WERI-Rb-1 (cell line): ENCODE measurements at regions not wholly inside any gene's neighbourhood (a gene's known extent, or its start where the extent isn't known, plus 50 kb on each side); places are given as distances from the start of the nearest gene placed in this dataset.

Experiments
- DNase-seq: peaks from one replicate; pipeline ENCODE4 v3.0.0-alpha.2; 2020
- H3K27ac ChIP-seq: fragments of 250-450 bp; sonication (Bioruptor Pico); 2 replicates; pipeline ENCODE4 v1.5.1; 2020; ENCODE audit warnings: mild to moderate bottlenecking, moderate library complexity
- H3K27me3 ChIP-seq: fragments of 250-450 bp; sonication (Bioruptor Pico); 2 replicates; pipeline ENCODE4 v1.5.1; 2021; ENCODE audit warnings: mild to moderate bottlenecking, low read depth, moderate library complexity; ENCODE audit not compliant: insufficient read depth, severe bottlenecking
- H3K36me3 ChIP-seq: fragments of 250-450 bp; sonication (Bioruptor Pico); 2 replicates; pipeline ENCODE4 v1.5.1; 2020; ENCODE audit warnings: mild to moderate bottlenecking, moderate library complexity
- H3K4me3 ChIP-seq: 2 replicates; pipeline ENCODE4 v1.5.1; 2011; ENCODE audit warnings: low read depth, mild to moderate bottlenecking, control low read depth, low read length
- H3K9me3 ChIP-seq: fragments of 250-450 bp; sonication (Bioruptor Pico); 2 replicates; pipeline ENCODE4 v1.5.1; 2021; ENCODE audit warnings: mild to moderate bottlenecking, moderate library complexity; ENCODE audit not compliant: severe bottlenecking
- TF ChIP-seq, protein P1 (sequence below): IDR thresholded peaks from 2 replicates; pipeline ENCODE4 v1.5.1; 2011; ENCODE audit warnings: low read depth, mild to moderate bottlenecking, control low read depth, inconsistent platforms, low read length

DNA sequence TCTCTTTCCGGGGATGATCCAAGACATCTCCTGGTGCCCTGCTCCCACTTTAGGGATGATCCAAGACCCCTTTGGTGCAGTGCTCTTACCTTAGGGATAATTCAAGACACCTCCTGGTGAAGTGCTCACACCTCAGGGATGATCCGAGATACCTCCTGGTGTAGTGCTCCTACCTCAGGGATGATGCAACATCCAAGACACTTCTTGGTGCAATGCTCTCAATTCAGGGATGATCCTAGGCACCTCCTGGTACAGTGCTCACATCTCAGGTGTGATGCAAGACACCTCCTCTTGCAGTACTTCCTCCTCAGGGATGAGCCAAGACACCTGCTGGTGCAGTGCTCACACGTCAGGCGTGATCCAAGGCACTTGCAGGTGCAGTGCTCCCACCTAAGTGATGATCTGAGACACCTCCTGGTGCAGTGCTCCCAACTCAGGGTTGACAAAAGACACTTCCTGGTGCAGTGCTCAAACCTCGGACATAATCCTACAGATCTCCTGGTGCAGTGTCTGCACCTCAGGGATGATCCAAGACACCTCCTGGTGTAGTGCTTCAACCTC is 122.3 kb downstream of the ASB1 start:
- peaks cover 48% of the 10 kb centered on the region for H3K27me3 ChIP-seq
- TF ChIP-seq, protein P1, sequence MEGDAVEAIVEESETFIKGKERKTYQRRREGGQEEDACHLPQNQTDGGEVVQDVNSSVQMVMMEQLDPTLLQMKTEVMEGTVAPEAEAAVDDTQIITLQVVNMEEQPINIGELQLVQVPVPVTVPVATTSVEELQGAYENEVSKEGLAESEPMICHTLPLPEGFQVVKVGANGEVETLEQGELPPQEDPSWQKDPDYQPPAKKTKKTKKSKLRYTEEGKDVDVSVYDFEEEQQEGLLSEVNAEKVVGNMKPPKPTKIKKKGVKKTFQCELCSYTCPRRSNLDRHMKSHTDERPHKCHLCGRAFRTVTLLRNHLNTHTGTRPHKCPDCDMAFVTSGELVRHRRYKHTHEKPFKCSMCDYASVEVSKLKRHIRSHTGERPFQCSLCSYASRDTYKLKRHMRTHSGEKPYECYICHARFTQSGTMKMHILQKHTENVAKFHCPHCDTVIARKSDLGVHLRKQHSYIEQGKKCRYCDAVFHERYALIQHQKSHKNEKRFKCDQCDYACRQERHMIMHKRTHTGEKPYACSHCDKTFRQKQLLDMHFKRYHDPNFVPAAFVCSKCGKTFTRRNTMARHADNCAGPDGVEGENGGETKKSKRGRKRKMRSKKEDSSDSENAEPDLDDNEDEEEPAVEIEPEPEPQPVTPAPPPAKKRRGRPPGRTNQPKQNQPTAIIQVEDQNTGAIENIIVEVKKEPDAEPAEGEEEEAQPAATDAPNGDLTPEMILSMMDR = no peak
- no peak overlapping the region for H3K27ac ChIP-seq
- H3K36me3 ChIP-seq = no peaks in the 10 kb centered on the region
- no peak for DNase-seq
- H3K9me3 ChIP-seq = no peaks in the 10 kb centered on the region
- no peak overlapping the region for H3K4me3 ChIP-seq

DNA sequence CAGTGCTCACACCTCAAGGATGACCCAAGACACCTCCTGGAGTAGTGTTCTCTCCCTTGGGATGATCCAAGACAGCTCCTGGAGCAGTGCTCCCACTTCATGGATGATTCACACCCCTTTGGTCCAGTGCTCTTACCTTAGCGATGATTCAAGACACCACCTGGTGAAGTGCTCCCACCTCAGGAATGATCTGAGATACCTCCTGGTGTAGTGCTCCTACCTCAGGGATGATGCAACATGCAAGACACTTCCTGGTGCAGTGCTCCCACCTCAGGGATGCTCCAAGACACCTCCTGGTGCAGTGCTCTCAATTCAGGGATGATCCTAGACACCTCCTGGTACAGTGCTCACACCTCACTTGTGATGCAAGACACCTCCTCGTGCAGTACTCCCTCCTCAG is 123.1 kb downstream of the ASB1 start:
- TF ChIP-seq, protein P1 = no peak
- H3K27ac ChIP-seq = no peak overlapping the region
- H3K27me3 ChIP-seq = peaks cover 53% of the 10 kb centered on the region
- H3K36me3 ChIP-seq = no peaks in the 10 kb centered on the region
- no peaks in the 10 kb centered on the region for H3K9me3 ChIP-seq
- no peak for DNase-seq
- H3K4me3 ChIP-seq = no peak overlapping the region

DNA sequence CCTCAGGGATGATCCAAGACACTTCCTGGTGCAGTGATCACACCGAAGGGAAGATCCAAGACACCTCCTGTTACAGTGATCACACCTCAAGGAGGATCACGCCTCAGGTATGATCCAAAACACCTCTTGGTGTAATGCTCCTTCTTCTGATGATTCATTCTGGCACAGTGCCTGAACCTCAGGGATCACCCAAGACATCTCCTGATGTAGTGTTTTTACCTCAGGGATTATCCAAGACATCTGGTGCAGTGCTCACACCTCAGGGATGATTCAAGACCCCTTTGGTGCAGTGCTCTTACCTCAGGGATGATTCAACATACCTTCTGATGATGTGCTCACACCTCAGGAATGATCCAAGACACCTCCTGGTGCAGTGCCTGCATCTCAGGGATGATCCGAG is 124.4 kb downstream of the ASB1 start:
- Histone ChIP-seq H3K36me3 (no peaks in the 10 kb centered on the region), H3K9me3 (no peaks in the 10 kb centered on the region), H3K27ac (no peak overlapping the region), H3K4me3 (no peak overlapping the region), H3K27me3 (peaks cover 63% of the 10 kb centered on the region)
- TF ChIP-seq, protein P1 = no peak
- DNase-seq = no peak

- Histone ChIP-seq H3K36me3 (no peaks in the 10 kb centered on the region), H3K27ac (no peak overlapping the region), H3K9me3 (no peaks in the 10 kb centered on the region), H3K27me3 (peaks cover 66% of the 10 kb centered on the region), H3K4me3 (no peak overlapping the region)
- no peak for DNase-seq
- TF ChIP-seq, protein P1 = no peak
Observed at GRCh38 chr2:238552226-238552625, 125.5 kb downstream of the ASB1 start.

- H3K4me3 ChIP-seq = no peak overlapping the region
Observed at GRCh38 chr2:238553159-238553558, 126.4 kb downstream of the ASB1 start.

More at GRCh38 chr2:238553159-238553558, 126.4 kb downstream of the ASB1 start:
- DNase-seq = no peak
- no peak overlapping the region for H3K27ac ChIP-seq
- H3K9me3 ChIP-seq = no peaks in the 10 kb centered on the region
- TF ChIP-seq, protein P1 = no peak
- no peaks in the 10 kb centered on the region for H3K36me3 ChIP-seq
- peaks cover 71% of the 10 kb centered on the region for H3K27me3 ChIP-seq
